WTC11 (cell line): ENCODE measurements at regions not wholly inside any gene's neighbourhood (a gene's known extent, or its start where the extent isn't known, plus 50 kb on each side); places are given as distances from the start of the nearest gene placed in this dataset.
A peak's percentile ranks its signal among the peaks of the same experiment; 100 is the strongest.

Source experiments
- ATAC-seq: fragments of 200-7000 bp; cut with Tn5 transposase; 2 replicates; pipeline ENCODE4 v1.10.0; 2021; ENCODE audit warnings: mild to moderate bottlenecking, moderate library complexity
- CTCF ChIA-PET: fragments of 300-600 bp; sonication (Branson Sonifier 250); formaldehyde crosslinking; loops from one replicate; lab custom pipeline; 2021; ENCODE audit warnings: antibody characterized with exemption; lab: Charles Lee
- POLR2A ChIA-PET: fragments of 350-600 bp; sonication (Branson Sonifier 250); formaldehyde crosslinking; loops from one replicate; lab custom pipeline; 2021; ENCODE audit warnings: antibody characterized with exemption; lab: Charles Lee
- DNase-seq: peaks from one replicate; pipeline ENCODE4 v3.0.0; 2021; ENCODE audit warnings: low spot score
- H3K27ac Mint-ChIP-seq: 2 replicates; pipeline ENCODE4 v1.8.0; 2021; ENCODE audit warnings: mixed read lengths
- H3K27me3 Mint-ChIP-seq: 2 replicates; pipeline ENCODE4 v1.8.0; 2021; ENCODE audit warnings: low read depth, mild to moderate bottlenecking, moderate library complexity, mixed read lengths
- H3K36me3 Mint-ChIP-seq: 2 replicates; pipeline ENCODE4 v1.8.0; 2021; ENCODE audit warnings: mixed read lengths
- H3K4me1 Mint-ChIP-seq: 2 replicates; pipeline ENCODE4 v1.8.0; 2022; ENCODE audit warnings: mixed read lengths
- H3K4me3 Mint-ChIP-seq: 2 replicates; pipeline ENCODE4 v1.8.0; 2021; ENCODE audit warnings: mild to moderate bottlenecking, moderate library complexity, mixed read lengths
- H3K9me3 Mint-ChIP-seq: 2 replicates; pipeline ENCODE4 v1.8.0; 2021; ENCODE audit warnings: mixed read lengths
- ARID4B ChIP-seq: sonication (generic); formaldehyde crosslinking; IDR thresholded peaks from 2 replicates; pipeline ENCODE4 v1.8.0; 2023; ENCODE audit warnings: missing genetic modification reagents, mild to moderate bottlenecking, borderline replicate concordance
- ATF1 ChIP-seq: sonication (generic); formaldehyde crosslinking; IDR thresholded peaks from 2 replicates; pipeline ENCODE4 v1.8.1; 2023; ENCODE audit warnings: mild to moderate bottlenecking, moderate library complexity, missing genetic modification reagents
- CBFB ChIP-seq: sonication (generic); formaldehyde crosslinking; IDR thresholded peaks from 2 replicates; pipeline ENCODE4 v1.8.1; 2022; ENCODE audit warnings: mild to moderate bottlenecking, low read depth, missing genetic modification reagents
- CDX4 ChIP-seq: fragments of 250-450 bp; sonication (Bioruptor Pico); IDR thresholded peaks from 2 replicates; pipeline ENCODE4 v1.9.0; 2021; ENCODE audit warnings: moderate library complexity, mild to moderate bottlenecking, inconsistent platforms, borderline replicate concordance
- ELF4 ChIP-seq: sonication (generic); formaldehyde crosslinking; IDR thresholded peaks from 2 replicates; pipeline ENCODE4 v1.8.1; 2022; ENCODE audit warnings: low read depth, mild to moderate bottlenecking, moderate library complexity, missing genetic modification reagents
- GABPB1 ChIP-seq: sonication (generic); formaldehyde crosslinking; IDR thresholded peaks from 2 replicates; pipeline ENCODE4 v1.8.1; 2023; ENCODE audit warnings: mild to moderate bottlenecking, missing genetic modification reagents
- HMGA2 ChIP-seq: fragments of 250-450 bp; sonication (Bioruptor Pico); IDR thresholded peaks from 2 replicates; pipeline ENCODE4 v1.4.0; 2021; ENCODE audit warnings: mild to moderate bottlenecking, moderate library complexity
- IRF1 ChIP-seq: sonication (generic); formaldehyde crosslinking; IDR thresholded peaks from 2 replicates; pipeline ENCODE4 v1.8.0; 2023; ENCODE audit warnings: missing genetic modification reagents
- IRF2 ChIP-seq: sonication (generic); formaldehyde crosslinking; IDR thresholded peaks from 2 replicates; pipeline ENCODE4 v1.8.0; 2022; ENCODE audit warnings: low read depth, missing genetic modification reagents, borderline replicate concordance
- MYBL2 ChIP-seq: sonication (generic); formaldehyde crosslinking; IDR thresholded peaks from 2 replicates; pipeline ENCODE4 v1.8.1; 2023; ENCODE audit warnings: mild to moderate bottlenecking, moderate library complexity, missing genetic modification reagents
- NFATC4 ChIP-seq: fragments of 250-450 bp; sonication (Bioruptor Pico); IDR thresholded peaks from 2 replicates; pipeline ENCODE4 v1.9.0; 2021; ENCODE audit warnings: mild to moderate bottlenecking
- NFE2L1 ChIP-seq: sonication (generic); formaldehyde crosslinking; IDR thresholded peaks from 2 replicates; pipeline ENCODE4 v1.8.1; 2023; ENCODE audit warnings: missing genetic modification reagents
- NR1H2 ChIP-seq: sonication (generic); formaldehyde crosslinking; IDR thresholded peaks from 2 replicates; pipeline ENCODE4 v1.9.0; 2021; ENCODE audit warnings: mild to moderate bottlenecking, moderate library complexity, missing genetic modification reagents
- OVOL2 ChIP-seq: fragments of 250-450 bp; sonication (Bioruptor Pico); IDR thresholded peaks from 2 replicates; pipeline ENCODE4 v1.9.0; 2021; ENCODE audit warnings: mild to moderate bottlenecking, borderline replicate concordance
- PRDM15 ChIP-seq: sonication (generic); formaldehyde crosslinking; IDR thresholded peaks from 2 replicates; pipeline ENCODE4 v1.8.0; 2022; ENCODE audit warnings: missing genetic modification reagents
- SOX15 ChIP-seq: fragments of 250-450 bp; sonication (Bioruptor Pico); IDR thresholded peaks from 2 replicates; pipeline ENCODE4 v1.9.0; 2021; ENCODE audit warnings: mild to moderate bottlenecking
- TEAD1 ChIP-seq: sonication (generic); formaldehyde crosslinking; IDR thresholded peaks from 2 replicates; pipeline ENCODE4 v1.8.0; 2022; ENCODE audit warnings: mild to moderate bottlenecking, missing genetic modification reagents
- TP53 ChIP-seq: sonication (generic); formaldehyde crosslinking; IDR thresholded peaks from 2 replicates; pipeline ENCODE4 v1.8.1; 2023; ENCODE audit warnings: mild to moderate bottlenecking, missing genetic modification reagents
- ZNF138 ChIP-seq: sonication (generic); formaldehyde crosslinking; conservative IDR thresholded peaks from 2 replicates; pipeline ENCODE4 v1.8.1; 2022; ENCODE audit warnings: mild to moderate bottlenecking, moderate library complexity, missing genetic modification reagents
- ZNF263 ChIP-seq: sonication (generic); formaldehyde crosslinking; IDR thresholded peaks from 2 replicates; pipeline ENCODE4 v1.8.1; 2022; ENCODE audit warnings: low read depth, mild to moderate bottlenecking, moderate library complexity, missing genetic modification reagents
- ZNF317 ChIP-seq: sonication (generic); formaldehyde crosslinking; IDR thresholded peaks from 2 replicates; pipeline ENCODE4 v1.8.1; 2023; ENCODE audit warnings: low read depth, mild to moderate bottlenecking, moderate library complexity, missing genetic modification reagents, borderline replicate concordance
- ZNF396 ChIP-seq: fragments of 250-450 bp; sonication (Bioruptor Pico); IDR thresholded peaks from 2 replicates; pipeline ENCODE4 v1.8.0; 2021; ENCODE audit warnings: mild to moderate bottlenecking, moderate library complexity, borderline replicate concordance
- ZNF423 ChIP-seq: fragments of 250-450 bp; sonication (Bioruptor Pico); IDR thresholded peaks from 2 replicates; pipeline ENCODE4 v2.1.2; 2022; ENCODE audit warnings: mild to moderate bottlenecking, moderate library complexity

GRCh38 chr4:41323179-41323578 lies 66.5 kb downstream of the UCHL1 start (continued):
- TF ChIP-seq ZNF263 (CRISPR knock-in tag) (no peak), ATF1 (CRISPR knock-in tag) (no peak), NFE2L1 (CRISPR knock-in tag) (no peak), MYBL2 (CRISPR knock-in tag) (no peak)

GRCh38 chr4:41323706-41324105 lies 67.0 kb downstream of the UCHL1 start:
- H3K36me3 Mint-ChIP-seq = peaks cover 10% of the 10 kb centered on the region
- TF ChIP-seq NFATC4 (CRISPR knock-in tag) = no peak
- no peak for TF ChIP-seq HMGA2 (CRISPR knock-in tag)
- TF ChIP-seq, all 79 proteins: peak for 0
- DNase-seq = no peak
- Mint-ChIP-seq H3K27me3 (peaks cover 3% of the 10 kb centered on the region; the same call in 1 of the 2 replicates), H3K9me3 (peaks cover 28% of the 10 kb centered on the region), H3K4me1 (peaks cover 41% of the 10 kb centered on the region), H3K4me3 (no peak overlapping the region), H3K27ac (no peak overlapping the region)
- no peak for ATAC-seq
- ChIA-PET CTCF (interaction anchor here (1.1 kb wide), 1 partner anchor 35 kb away, joined by 3 read pairs; no protein-coding TSS in a partner anchor), POLR2A (no interaction called here)

- POLR2A ChIA-PET = no interaction called here
- CTCF ChIA-PET = interaction anchor here (0.9 to 1.4 kb wide), 4 partner anchors 34 to 337 kb away, joined by 3 to 7 read pairs (median 4); no protein-coding TSS in a partner anchor
- H3K36me3 Mint-ChIP-seq = peaks cover 10% of the 10 kb centered on the region
- H3K4me1 Mint-ChIP-seq = peaks cover 41% of the 10 kb centered on the region
- no peak overlapping the region; the same call in 1 of the 2 replicates for H3K27ac Mint-ChIP-seq
- no peaks in the 10 kb centered on the region; the same call in 1 of the 2 replicates for H3K27me3 Mint-ChIP-seq
- DNase-seq = no peak
- H3K9me3 Mint-ChIP-seq = peaks cover 33% of the 10 kb centered on the region
- no peak overlapping the region for H3K4me3 Mint-ChIP-seq
- TF ChIP-seq ZNF396 (CRISPR knock-in tag) (no peak), ELF4 (CRISPR knock-in tag) (no peak), SOX15 (CRISPR knock-in tag) (no peak), ATF1 (CRISPR knock-in tag) (no peak), TP53 (CRISPR knock-in tag) (no peak), ZNF317 (CRISPR knock-in tag) (no peak), ZNF423 (CRISPR knock-in tag) (no peak), CBFB (no peak), CDX4 (CRISPR knock-in tag) (no peak)
- ATAC-seq = no peak
These were observed 68.1 kb downstream of the UCHL1 start for GRCh38 chr4:41324861-41325260.

GRCh38 chr4:41325901-41326300 lies 69.2 kb downstream of the UCHL1 start:
- Mint-ChIP-seq H3K4me3 (no peak overlapping the region), H3K27ac (0 out of 2 replicates have a peak overlapping the region, but pooled peaks have one; percentile 28), H3K9me3 (peaks cover 34% of the 10 kb centered on the region), H3K27me3 (no peaks in the 10 kb centered on the region; the same call in 1 of the 2 replicates), H3K4me1 (peaks cover 41% of the 10 kb centered on the region), H3K36me3 (peaks cover 10% of the 10 kb centered on the region)
- no peak for DNase-seq
- CTCF ChIA-PET = interaction anchor here (0.9 to 1.4 kb wide), 3 partner anchors 33 to 336 kb away, joined by 3 to 7 read pairs (median 5); no protein-coding TSS in a partner anchor
- no peak for ATAC-seq
- POLR2A ChIA-PET = no interaction called here
- TF ChIP-seq IRF2 (CRISPR knock-in tag) (no peak), NR1H2 (no peak), GABPB1 (CRISPR knock-in tag) (no peak), OVOL2 (CRISPR knock-in tag) (no peak), TEAD1 (no peak), PRDM15 (CRISPR knock-in tag) (no peak), ARID4B (CRISPR knock-in tag) (no peak), IRF1 (CRISPR knock-in tag) (no peak), ZNF138 (CRISPR knock-in tag) (no peak)
